PC-9 (cell line): ENCODE measurements at regions not wholly inside any gene's neighbourhood (a gene's known extent, or its start where the extent isn't known, plus 50 kb on each side); places are given as distances from the start of the nearest gene placed in this dataset.

Experiments
- BruUV-seq: library from RNA; stranded (reverse); fragments of 400-500 nt; replicated peaks from 2 replicates; lab custom pipeline; 2021; lab: Mats Ljungman, UMichigan
- CTCF ChIA-PET: fragments of 300-600 bp; sonication (Branson Sonifier 250); formaldehyde crosslinking; loops from one replicate; lab custom pipeline; 2022; ENCODE audit warnings: antibody characterized with exemption; lab: Charles Lee
- POLR2A ChIA-PET: fragments of 300-600 bp; sonication (Branson Sonifier 250); formaldehyde crosslinking; loops from one replicate; lab custom pipeline; 2022; ENCODE audit warnings: antibody characterized with exemption; ENCODE audit not compliant: unreplicated experiment; lab: Charles Lee
- DNase-seq, 2 experiments: peaks; one replicate each; pipeline versions ENCODE4 v3.0.0 to v3.0.0-alpha.2; 2015 to 2022; ENCODE audit warnings: mixed read lengths in 1 of 2
- H2AFZ ChIP-seq: fragments of 200-600 bp; sonication (generic); 2 replicates; pipeline ENCODE4 v1.8.1; 2017; ENCODE audit warnings: antibody characterized with exemption
- H3F3A ChIP-seq: fragments of 200-600 bp; sonication (generic); 2 replicates; pipeline ENCODE4 v1.8.1; 2017; ENCODE audit warnings: antibody characterized with exemption, mild to moderate bottlenecking, low read depth; ENCODE audit not compliant: insufficient read depth
- H3K27ac ChIP-seq: fragments of 200-600 bp; sonication (generic); 2 replicates; pipeline ENCODE4 v1.6.1; 2016; ENCODE audit warnings: mixed run types
- H3K27me3 ChIP-seq: fragments of 200-600 bp; sonication (generic); 2 replicates; pipeline ENCODE4 v1.6.1; 2016; ENCODE audit warnings: low read depth, mixed run types; ENCODE audit not compliant: insufficient read depth
- H3K36me3 ChIP-seq: fragments of 200-600 bp; sonication (generic); 2 replicates; pipeline ENCODE4 v1.6.1; 2016; ENCODE audit warnings: low read depth, mixed run types
- H3K4me1 ChIP-seq: fragments of 200-600 bp; sonication (generic); replicated peaks from 2 replicates; pipeline ENCODE4 v1.6.1; 2016; ENCODE audit warnings: mixed run types; ENCODE audit not compliant: insufficient read depth
- H3K4me2 ChIP-seq: fragments of 200-600 bp; sonication (generic); 2 replicates; pipeline ENCODE4 v1.6.1; 2017; ENCODE audit warnings: mixed run types
- H3K4me3 ChIP-seq: fragments of 200-600 bp; sonication (generic); 2 replicates; pipeline ENCODE4 v1.6.1; 2016; ENCODE audit warnings: mixed run types
- H3K79me2 ChIP-seq: fragments of 200-600 bp; sonication (generic); 2 replicates; pipeline ENCODE4 v1.6.1; 2017; ENCODE audit warnings: low read depth, mixed run types
- H3K9me2 ChIP-seq: fragments of 200-600 bp; sonication (generic); 2 replicates; pipeline ENCODE4 v1.8.1; 2017; ENCODE audit warnings: mild to moderate bottlenecking; ENCODE audit not compliant: insufficient read depth
- H3K9me3 ChIP-seq: fragments of 200-600 bp; sonication (generic); 2 replicates; pipeline ENCODE4 v1.8.1; 2016; ENCODE audit warnings: low read depth; ENCODE audit not compliant: insufficient read depth
- H4K20me1 ChIP-seq: fragments of 200-600 bp; sonication (generic); 2 replicates; pipeline ENCODE4 v1.8.1; 2017; ENCODE audit not compliant: insufficient read depth
- EZH2 ChIP-seq: fragments of 200-600 bp; sonication (generic); IDR thresholded peaks from 2 replicates; pipeline ENCODE4 v1.8.0; 2017; ENCODE audit warnings: antibody characterized with exemption, low read depth
- intact Hi-C: fragments of 100-400 bp; cut with micrococcal nuclease; formaldehyde crosslinking; loops from one replicate; pipeline ENCODE4 v1.10.0; 2022; ENCODE audit not compliant: unreplicated experiment
- TF ChIP-seq, protein P1 (sequence below): fragments of 200-600 bp; sonication (generic); conservative IDR thresholded peaks from 2 replicates; pipeline ENCODE4 v1.6.1; 2017; ENCODE audit warnings: mixed run types, antibody characterized with exemption, mild to moderate bottlenecking, moderate library complexity

DNA sequence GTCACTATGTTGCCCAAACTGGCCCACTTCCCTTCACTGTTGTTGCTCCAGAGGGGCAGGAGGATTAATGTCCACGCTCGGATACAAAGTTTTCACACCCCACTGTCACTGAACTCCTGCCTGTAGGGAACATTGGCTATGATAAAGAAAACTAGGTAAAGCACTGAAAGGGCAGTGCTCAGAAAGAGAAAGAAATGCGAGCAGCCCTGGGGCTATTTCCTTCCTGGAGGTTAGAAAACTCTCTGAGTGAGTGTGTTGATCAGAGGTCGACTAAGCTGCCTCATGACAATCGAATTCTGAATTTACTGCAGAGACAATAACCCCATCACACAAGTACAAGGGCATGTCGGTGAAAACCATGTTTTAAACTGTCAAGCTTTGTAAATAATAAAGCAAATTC is 227.2 kb upstream of the PITRM1 start:
- H3K79me2 ChIP-seq: no peaks in the 10 kb centered on the region
- no peak overlapping the region for H3K4me3 ChIP-seq
- H3K9me2 ChIP-seq: no peaks in the 10 kb centered on the region
- H3K27ac ChIP-seq: no peak overlapping the region
- no peak overlapping the region for H3K4me2 ChIP-seq
- no peaks in the 10 kb centered on the region for H3K4me1 ChIP-seq
- H4K20me1 ChIP-seq: no peaks in the 10 kb centered on the region
- H3K36me3 ChIP-seq: no peaks in the 10 kb centered on the region
- BruUV-seq: no TSS peak
- POLR2A ChIA-PET: no interaction called here
- peak in 1 of 2 experiments; percentile 29 for DNase-seq
- H3K27me3 ChIP-seq: no peaks in the 10 kb centered on the region
- intact Hi-C loops: no loop called here
- no peaks in the 10 kb centered on the region for H3F3A ChIP-seq
- no peak overlapping the region for H2AFZ ChIP-seq
- no peaks in the 10 kb centered on the region for H3K9me3 ChIP-seq
- TF ChIP-seq, protein P1, sequence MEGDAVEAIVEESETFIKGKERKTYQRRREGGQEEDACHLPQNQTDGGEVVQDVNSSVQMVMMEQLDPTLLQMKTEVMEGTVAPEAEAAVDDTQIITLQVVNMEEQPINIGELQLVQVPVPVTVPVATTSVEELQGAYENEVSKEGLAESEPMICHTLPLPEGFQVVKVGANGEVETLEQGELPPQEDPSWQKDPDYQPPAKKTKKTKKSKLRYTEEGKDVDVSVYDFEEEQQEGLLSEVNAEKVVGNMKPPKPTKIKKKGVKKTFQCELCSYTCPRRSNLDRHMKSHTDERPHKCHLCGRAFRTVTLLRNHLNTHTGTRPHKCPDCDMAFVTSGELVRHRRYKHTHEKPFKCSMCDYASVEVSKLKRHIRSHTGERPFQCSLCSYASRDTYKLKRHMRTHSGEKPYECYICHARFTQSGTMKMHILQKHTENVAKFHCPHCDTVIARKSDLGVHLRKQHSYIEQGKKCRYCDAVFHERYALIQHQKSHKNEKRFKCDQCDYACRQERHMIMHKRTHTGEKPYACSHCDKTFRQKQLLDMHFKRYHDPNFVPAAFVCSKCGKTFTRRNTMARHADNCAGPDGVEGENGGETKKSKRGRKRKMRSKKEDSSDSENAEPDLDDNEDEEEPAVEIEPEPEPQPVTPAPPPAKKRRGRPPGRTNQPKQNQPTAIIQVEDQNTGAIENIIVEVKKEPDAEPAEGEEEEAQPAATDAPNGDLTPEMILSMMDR: no peak
- TF ChIP-seq EZH2: no peak
- CTCF ChIA-PET: no interaction called here

DNA sequence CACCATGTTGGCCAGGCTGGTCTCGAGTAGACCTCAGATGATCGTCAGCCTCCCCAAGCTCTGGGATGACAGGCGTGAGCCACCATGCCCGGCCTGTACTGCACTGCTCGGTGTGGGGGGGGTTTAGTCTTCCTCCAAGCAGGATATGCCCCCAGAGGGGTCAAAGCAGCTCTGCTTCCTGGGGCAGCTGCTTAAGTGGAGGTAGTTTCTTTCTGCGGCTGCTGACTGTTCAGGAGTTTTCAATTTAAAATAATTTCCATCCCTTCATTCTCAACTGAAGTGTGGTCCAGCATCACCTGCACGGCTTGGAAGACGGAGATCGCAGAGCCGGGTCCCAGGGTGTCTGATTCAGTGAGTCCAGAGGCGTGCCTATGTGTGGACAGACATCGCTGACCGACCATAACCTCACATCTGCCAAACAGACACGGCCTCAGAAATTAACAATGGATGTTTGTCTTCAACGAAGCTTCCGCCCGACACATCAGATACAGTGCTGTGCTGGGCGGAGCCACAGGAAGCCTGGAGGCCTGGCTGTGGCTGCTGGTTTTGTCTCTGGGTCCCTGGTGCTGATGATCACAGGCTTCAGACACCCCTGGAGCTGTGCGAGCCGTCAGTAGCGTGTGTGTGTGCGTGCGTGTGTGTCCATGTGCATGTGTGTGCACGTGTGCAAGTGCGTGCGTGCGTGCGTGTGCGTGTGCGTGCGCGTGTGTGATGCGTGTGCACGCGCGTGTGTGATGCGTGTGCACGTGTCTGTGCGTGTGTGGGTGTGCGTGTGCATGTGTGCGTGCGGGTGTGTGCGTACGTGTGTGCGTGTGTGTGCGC is 226.5 kb upstream of the PITRM1 start:
- no peak overlapping the region for H3K4me2 ChIP-seq
- H3F3A ChIP-seq: no peaks in the 10 kb centered on the region
- no peak overlapping the region for H3K27ac ChIP-seq
- ChIA-PET CTCF (interaction anchor here (0.7 kb wide), 1 partner anchor 453 kb away, joined by 3 read pairs; no protein-coding TSS in a partner anchor), POLR2A (no interaction called here)
- no peaks in the 10 kb centered on the region for H3K9me2 ChIP-seq
- DNase-seq: peak in 1 of 2 experiments; percentile 4
- no peak overlapping the region for H3K4me3 ChIP-seq
- no peaks in the 10 kb centered on the region for H3K27me3 ChIP-seq
- TF ChIP-seq EZH2: no peak
- TF ChIP-seq, protein P1: no peak
- BruUV-seq: no TSS peak
- no peaks in the 10 kb centered on the region for H3K4me1 ChIP-seq
- intact Hi-C loops: no loop called here
- H3K9me3 ChIP-seq: no peaks in the 10 kb centered on the region
- no peaks in the 10 kb centered on the region for H3K36me3 ChIP-seq
- no peaks in the 10 kb centered on the region for H3K79me2 ChIP-seq
- no peak overlapping the region for H2AFZ ChIP-seq
- no peaks in the 10 kb centered on the region for H4K20me1 ChIP-seq

DNA sequence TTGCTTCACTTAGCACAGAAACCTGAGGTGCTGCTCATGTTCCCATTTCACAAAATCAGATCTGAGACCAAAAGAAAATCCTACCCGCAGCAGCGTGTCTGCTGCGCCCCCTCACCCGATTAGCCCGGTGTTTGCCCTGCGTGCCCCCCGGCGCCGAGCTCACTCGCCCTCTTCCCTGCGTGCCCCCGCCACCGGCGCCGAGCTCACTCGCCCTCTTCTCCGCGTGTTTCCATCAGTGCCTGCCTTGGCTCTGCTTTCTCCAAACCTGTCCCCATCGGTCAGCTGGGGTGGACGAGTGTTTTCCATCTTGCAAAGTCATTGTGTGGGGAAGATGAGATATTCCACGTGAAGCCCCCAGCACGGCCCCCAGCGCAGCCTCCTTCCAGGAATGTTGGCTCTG is 225.3 kb upstream of the PITRM1 start:
- TF ChIP-seq EZH2: no peak
- TF ChIP-seq, protein P1: no peak
- intact Hi-C loops: no loop called here
- ChIA-PET CTCF (interaction anchor here (0.7 kb wide), 1 partner anchor 43 kb away, joined by 3 read pairs; no protein-coding TSS in a partner anchor), POLR2A (no interaction called here)
- Histone ChIP-seq H3K27ac (no peak overlapping the region), H3K4me1 (no peaks in the 10 kb centered on the region), H3K36me3 (no peaks in the 10 kb centered on the region), H3K27me3 (no peaks in the 10 kb centered on the region), H3K4me3 (no peak overlapping the region), H3F3A (no peaks in the 10 kb centered on the region), H3K79me2 (no peaks in the 10 kb centered on the region), H3K4me2 (no peak overlapping the region), H2AFZ (no peak overlapping the region), H3K9me2 (no peaks in the 10 kb centered on the region), H4K20me1 (no peaks in the 10 kb centered on the region), H3K9me3 (no peaks in the 10 kb centered on the region)
- no peak for DNase-seq
- no TSS peak for BruUV-seq
